Osteoblast (primary cell): ENCODE measurements at regions not wholly inside any gene's neighbourhood (a gene's known extent, or its start where the extent isn't known, plus 50 kb on each side); places are given as distances from the start of the nearest gene placed in this dataset.
"Not testable (repeated sequence)": the region's sequence is repeated elsewhere in the genome, so short reads cannot be mapped to it uniquely, and the experiment has no call there.

Experiments
- DNase-seq: peaks from one replicate; pipeline ENCODE4 v3.0.0; 2011; ENCODE audit warnings: low spot score, mixed read lengths; ENCODE audit not compliant: insufficient read length; ENCODE audit errors: missing footprints
- H2AFZ ChIP-seq: 2 replicates; pipeline ENCODE4 v1.6.0; 2011; ENCODE audit warnings: mild to moderate bottlenecking, low read length
- H3K27ac ChIP-seq: 2 replicates; pipeline ENCODE4 v1.5.1; 2011; ENCODE audit warnings: mild to moderate bottlenecking, low read depth, low read length, moderate library complexity
- H3K27me3 ChIP-seq: 2 replicates; pipeline ENCODE4 v1.6.0; 2012; ENCODE audit warnings: mild to moderate bottlenecking, control low read depth, inconsistent platforms, low read length, moderate library complexity; ENCODE audit not compliant: insufficient read depth
- H3K36me3 ChIP-seq: 2 replicates; pipeline ENCODE4 v1.5.1; 2011; ENCODE audit warnings: mild to moderate bottlenecking, low read length, control low read depth, moderate library complexity; ENCODE audit not compliant: insufficient read depth
- H3K4me1 ChIP-seq: 2 replicates; pipeline ENCODE4 v1.5.1; 2011; ENCODE audit warnings: mild to moderate bottlenecking, low read length, control low read depth, moderate library complexity; ENCODE audit not compliant: insufficient read depth
- H3K4me2 ChIP-seq: 2 replicates; pipeline ENCODE4 v1.6.0; 2011; ENCODE audit warnings: mild to moderate bottlenecking, low read length; ENCODE audit not compliant: insufficient read depth
- H3K4me3 ChIP-seq: fragments of 200-600 bp; sonication (generic); 3 replicates; pipeline ENCODE4 v1.5.1; 2012; ENCODE audit warnings: mild to moderate bottlenecking, low read length, inconsistent platforms; ENCODE audit not compliant: insufficient read depth
- H3K79me2 ChIP-seq: 2 replicates; pipeline ENCODE4 v1.6.0; 2012; ENCODE audit warnings: mild to moderate bottlenecking, low read length, control low read depth, inconsistent platforms; ENCODE audit not compliant: insufficient read depth
- H3K9me3 ChIP-seq: 2 replicates; pipeline ENCODE4 v1.5.1; 2011; ENCODE audit warnings: low read depth, low read length, control low read depth
- H4K20me1 ChIP-seq: 2 replicates; pipeline ENCODE4 v1.6.0; 2012; ENCODE audit warnings: mild to moderate bottlenecking, low read length, control low read depth; ENCODE audit not compliant: insufficient read depth
- TF ChIP-seq, protein P1 (sequence below): IDR thresholded peaks from 2 replicates; pipeline ENCODE4 v1.5.1; 2011; ENCODE audit warnings: mild to moderate bottlenecking, low read depth, low read length, moderate library complexity; ENCODE audit errors: extremely low read depth

DNA sequence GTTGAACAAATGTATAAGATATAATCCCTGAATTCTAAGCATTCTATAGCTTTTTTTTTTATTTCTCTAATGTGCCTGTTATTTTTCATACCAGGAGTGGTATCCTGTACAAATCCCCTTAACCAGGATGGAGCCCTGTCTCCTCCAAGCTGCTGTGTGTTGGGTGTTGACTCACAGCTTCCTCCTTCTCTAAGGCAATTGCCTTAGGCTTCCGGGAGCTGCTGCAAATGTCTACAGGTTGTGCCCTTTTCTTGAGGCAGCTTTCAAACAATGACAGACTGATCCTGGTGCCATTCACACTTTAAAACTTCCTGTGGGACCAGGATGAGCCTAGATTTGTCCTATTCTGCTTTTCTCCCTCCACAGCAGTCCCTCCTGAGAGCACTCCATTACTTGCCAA, 173.2 kb downstream of the BTBD3 start:
- H4K20me1 ChIP-seq: no peaks in the 10 kb centered on the region

DNA sequence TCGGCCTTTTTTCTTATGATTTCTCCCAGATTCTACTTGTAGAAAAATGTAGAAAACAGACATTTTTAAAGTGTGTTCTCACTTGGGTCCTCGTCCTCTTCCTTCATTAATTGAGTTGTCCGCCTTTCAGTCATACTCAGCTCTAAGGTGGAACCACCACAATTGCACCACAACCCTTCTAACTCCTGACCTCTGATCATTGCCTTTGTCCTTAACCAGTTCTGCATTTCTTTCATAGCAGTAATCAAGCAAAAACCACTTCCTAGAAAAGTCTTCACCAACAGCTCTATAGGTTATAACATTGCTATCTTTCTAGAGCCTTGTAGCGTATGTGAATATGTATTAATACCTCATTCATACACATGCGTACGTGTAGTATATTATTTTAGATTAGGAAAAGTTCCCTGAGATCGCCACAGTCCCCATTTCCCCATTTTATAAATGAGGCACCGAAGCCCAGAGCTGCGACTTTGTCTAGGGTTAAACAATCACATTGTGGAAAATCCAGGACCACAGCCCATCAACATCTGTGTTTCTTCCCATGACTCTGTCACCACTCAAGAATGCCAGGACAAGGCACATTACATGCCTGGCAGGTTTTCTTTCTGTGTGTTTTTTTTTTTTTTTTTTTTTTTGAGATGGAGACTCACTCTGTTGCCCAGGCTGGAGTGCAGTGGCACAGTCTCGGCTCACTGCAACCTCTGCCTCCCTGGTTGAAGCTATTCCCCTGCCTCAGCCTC, 175.5 kb downstream of the BTBD3 start:
- no peak overlapping the region for H3K4me3 ChIP-seq
- no peaks in the 10 kb centered on the region for H3K4me1 ChIP-seq
- no peaks in the 10 kb centered on the region for H3K36me3 ChIP-seq
- H2AFZ ChIP-seq: no peak overlapping the region
- H3K79me2 ChIP-seq: no peaks in the 10 kb centered on the region
- H4K20me1 ChIP-seq: no peaks in the 10 kb centered on the region
- no peak overlapping the region for H3K27ac ChIP-seq
- DNase-seq: no peak
- TF ChIP-seq, protein P1, sequence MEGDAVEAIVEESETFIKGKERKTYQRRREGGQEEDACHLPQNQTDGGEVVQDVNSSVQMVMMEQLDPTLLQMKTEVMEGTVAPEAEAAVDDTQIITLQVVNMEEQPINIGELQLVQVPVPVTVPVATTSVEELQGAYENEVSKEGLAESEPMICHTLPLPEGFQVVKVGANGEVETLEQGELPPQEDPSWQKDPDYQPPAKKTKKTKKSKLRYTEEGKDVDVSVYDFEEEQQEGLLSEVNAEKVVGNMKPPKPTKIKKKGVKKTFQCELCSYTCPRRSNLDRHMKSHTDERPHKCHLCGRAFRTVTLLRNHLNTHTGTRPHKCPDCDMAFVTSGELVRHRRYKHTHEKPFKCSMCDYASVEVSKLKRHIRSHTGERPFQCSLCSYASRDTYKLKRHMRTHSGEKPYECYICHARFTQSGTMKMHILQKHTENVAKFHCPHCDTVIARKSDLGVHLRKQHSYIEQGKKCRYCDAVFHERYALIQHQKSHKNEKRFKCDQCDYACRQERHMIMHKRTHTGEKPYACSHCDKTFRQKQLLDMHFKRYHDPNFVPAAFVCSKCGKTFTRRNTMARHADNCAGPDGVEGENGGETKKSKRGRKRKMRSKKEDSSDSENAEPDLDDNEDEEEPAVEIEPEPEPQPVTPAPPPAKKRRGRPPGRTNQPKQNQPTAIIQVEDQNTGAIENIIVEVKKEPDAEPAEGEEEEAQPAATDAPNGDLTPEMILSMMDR: no peak
- no peaks in the 10 kb centered on the region for H3K9me3 ChIP-seq
- H3K4me2 ChIP-seq: no peak overlapping the region
- H3K27me3 ChIP-seq: no peaks in the 10 kb centered on the region

More for the DNA sequence above, 173.2 kb downstream of the BTBD3 start:
- Histone ChIP-seq H3K27ac (no peak overlapping the region), H3K9me3 (no peaks in the 10 kb centered on the region), H3K27me3 (no peaks in the 10 kb centered on the region), H3K36me3 (no peaks in the 10 kb centered on the region), H3K4me1 (no peaks in the 10 kb centered on the region), H2AFZ (no peak overlapping the region), H3K4me2 (no peak overlapping the region), H3K4me3 (no peak overlapping the region), H3K79me2 (no peaks in the 10 kb centered on the region)
- TF ChIP-seq, protein P1: no peak
- DNase-seq: no peak

DNA sequence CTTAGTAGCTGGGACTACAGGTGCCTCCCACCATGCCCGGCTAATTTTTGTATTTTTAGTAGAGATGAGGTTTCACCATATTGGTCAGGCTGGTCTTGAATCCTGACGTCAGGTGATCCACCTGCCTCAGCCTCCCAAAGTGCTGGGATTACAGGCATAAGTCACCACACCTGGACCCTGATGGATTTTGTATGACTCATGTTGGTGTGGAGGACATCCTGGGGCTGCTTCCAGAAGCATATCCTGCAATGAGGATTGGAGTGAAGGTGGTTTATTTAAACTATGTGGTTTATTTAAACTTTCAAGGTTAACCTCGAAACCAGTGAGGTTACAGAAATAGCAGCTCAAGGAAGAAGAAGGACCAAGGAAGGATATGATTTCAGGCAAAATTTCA, 176.1 kb downstream of the BTBD3 start:
- H3K27ac ChIP-seq, H3K4me3 ChIP-seq, H3K36me3 ChIP-seq, DNase-seq, H3K27me3 ChIP-seq, H3K4me1 ChIP-seq, H3K9me3 ChIP-seq, H3K4me2 ChIP-seq, H4K20me1 ChIP-seq, H3K79me2 ChIP-seq, H2AFZ ChIP-seq: not testable (repeated sequence)

DNA sequence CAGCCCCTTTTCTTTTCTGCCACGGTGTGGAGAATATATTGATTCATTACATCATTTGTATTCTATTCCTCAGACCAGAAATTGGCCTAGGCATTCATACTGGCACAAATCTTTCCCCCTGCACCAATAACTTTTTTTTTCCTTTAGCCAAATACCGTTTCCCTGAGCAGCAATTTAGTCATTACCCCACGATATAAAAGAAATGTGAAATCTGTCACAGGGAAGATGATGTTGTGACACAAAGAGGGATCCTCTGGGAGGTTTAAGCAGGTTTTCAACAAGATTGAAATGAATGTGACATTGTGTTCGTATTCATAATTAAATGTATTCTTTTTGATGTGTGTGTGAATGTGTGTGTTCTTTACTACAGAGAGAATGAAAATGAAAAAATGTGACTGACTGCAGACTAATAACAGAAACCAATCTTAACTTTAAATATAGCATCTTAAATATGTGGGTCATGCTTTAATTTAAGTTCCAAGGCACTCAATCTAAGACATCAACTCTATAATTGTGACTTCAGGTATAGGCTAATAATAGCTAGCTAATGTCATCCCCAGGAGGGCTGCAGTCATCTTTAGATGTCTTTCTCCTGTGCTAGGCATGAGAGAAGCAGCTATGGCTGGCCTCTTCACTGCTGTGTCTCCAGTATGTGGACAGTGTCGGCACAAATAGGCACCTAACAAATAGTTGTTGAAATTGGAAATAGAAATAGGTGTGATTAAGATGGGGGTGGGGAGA, 177.7 kb downstream of the BTBD3 start:
- Histone ChIP-seq H3K4me3 (no peak overlapping the region), H3K4me1 (no peaks in the 10 kb centered on the region), H2AFZ (no peak overlapping the region), H3K27ac (no peak overlapping the region), H3K79me2 (no peaks in the 10 kb centered on the region), H3K4me2 (no peak overlapping the region), H4K20me1 (no peaks in the 10 kb centered on the region), H3K36me3 (no peaks in the 10 kb centered on the region), H3K27me3 (no peaks in the 10 kb centered on the region), H3K9me3 (no peaks in the 10 kb centered on the region)
- TF ChIP-seq, protein P1: no peak
- DNase-seq: no peak
